Activated naive CD4-positive, alpha-beta T cell treated with anti-CD3 and anti-CD28 coated beads, Interleukin-2, amount 50 U/mL, for 72 hours (primary cell): ENCODE measurements at regions not wholly inside any gene's neighbourhood (a gene's known extent, or its start where the extent isn't known, plus 50 kb on each side); places are given as distances from the start of the nearest gene placed in this dataset.

Experiments
- ATAC-seq, 2 donors: fragments of 150-1000 bp; cut with Tn5 transposase; 2 replicates each; pipeline ENCODE4 v1.10.0; 2021; ENCODE audit warnings: mild to moderate bottlenecking in 2 of 2, moderate library complexity in 2 of 2
- DNase-seq, 2 donors: peaks; one replicate each; pipeline ENCODE4 v3.0.0; 2021 to 2022; ENCODE audit warnings: low spot score in 2 of 2
- H3K27ac Mint-ChIP-seq, 2 donors: one replicate each; pipeline ENCODE4 v1.8.0; 2022; ENCODE audit warnings: mild to moderate bottlenecking in 2 of 2, mixed read lengths in 2 of 2
- H3K36me3 Mint-ChIP-seq, 2 donors: one replicate each; pipeline ENCODE4 v1.8.0; 2022; ENCODE audit warnings: mixed read lengths in 2 of 2
- H3K9me3 Mint-ChIP-seq, 2 donors: one replicate each; pipeline ENCODE4 v1.8.0; 2022; ENCODE audit warnings: mixed read lengths in 2 of 2

DNA sequence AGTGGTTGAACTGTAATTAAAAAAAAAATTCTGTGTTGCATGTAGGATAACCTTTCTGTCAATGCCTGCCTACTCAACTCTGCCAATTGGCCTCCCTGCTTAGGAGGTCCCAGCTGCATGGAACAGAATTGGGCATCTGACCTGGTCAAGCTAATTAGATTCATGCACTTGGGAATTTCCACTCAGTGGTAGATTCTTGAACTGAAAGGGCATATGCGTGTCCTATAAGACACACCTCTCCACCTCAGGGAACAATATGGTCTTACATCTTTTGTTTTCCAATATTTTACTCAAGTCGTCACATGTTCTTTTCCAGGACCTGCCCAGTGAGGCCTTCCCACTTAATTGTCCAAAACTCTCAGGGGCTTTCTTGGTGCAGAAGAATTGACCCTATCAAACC, 68.1 kb upstream of the TLK1 start:
- ATAC-seq = no peak
- H3K36me3 Mint-ChIP-seq = no peaks in the 10 kb centered on the region
- no peaks in the 10 kb centered on the region for H3K9me3 Mint-ChIP-seq
- H3K27ac Mint-ChIP-seq = no peak overlapping the region
- DNase-seq = no peak

GRCh38 chr2:171227066-171227782, 66.5 kb upstream of the TLK1 start:
- Mint-ChIP-seq H3K36me3 (no peaks in the 10 kb centered on the region), H3K9me3 (no peaks in the 10 kb centered on the region), H3K27ac (no peak overlapping the region)
- ATAC-seq (peak in 1 of 2 donors; percentile 52), DNase-seq (no peak)

DNA sequence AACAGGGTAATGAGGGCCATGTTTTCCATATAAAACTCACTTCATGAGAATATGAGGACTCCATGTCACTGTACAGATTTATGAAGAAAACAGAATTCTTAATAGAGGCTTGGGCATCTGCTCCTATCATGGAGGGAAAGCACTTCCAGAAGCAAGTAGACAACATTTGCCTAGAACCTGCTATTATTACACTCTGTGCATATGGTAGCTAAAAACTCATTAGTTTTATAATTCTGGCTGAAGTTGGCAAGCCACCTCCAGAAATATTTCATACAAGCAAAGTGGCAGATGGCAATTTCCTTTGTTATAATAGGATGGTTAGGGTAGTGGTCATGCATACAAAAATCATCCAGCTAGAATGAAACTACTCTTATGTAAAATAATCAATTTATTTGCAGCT, 65.8 kb upstream of the TLK1 start:
- no peak for ATAC-seq
- Mint-ChIP-seq H3K9me3 (peaks cover 0 to 2% of the 10 kb centered on the region in 2 donors), H3K27ac (no peak overlapping the region), H3K36me3 (no peaks in the 10 kb centered on the region)
- DNase-seq = no peak

- DNase-seq (no peak), ATAC-seq (no peak)
These were observed 65.3 kb upstream of the TLK1 start for GRCh38 chr2:171225989-171226388.

GRCh38 chr2:171225302-171225980, 64.7 kb upstream of the TLK1 start:
- no peaks in the 10 kb centered on the region for H3K36me3 Mint-ChIP-seq
- DNase-seq = no peak
- peaks cover 0 to 4% of the 10 kb centered on the region in 2 donors for H3K9me3 Mint-ChIP-seq
- ATAC-seq = peak; percentile 61 to 71
- H3K27ac Mint-ChIP-seq = no peak overlapping the region

More at GRCh38 chr2:171225989-171226388, 65.3 kb upstream of the TLK1 start:
- peaks cover 0 to 4% of the 10 kb centered on the region in 2 donors for H3K9me3 Mint-ChIP-seq
- no peaks in the 10 kb centered on the region for H3K36me3 Mint-ChIP-seq
- no peak overlapping the region for H3K27ac Mint-ChIP-seq

DNA sequence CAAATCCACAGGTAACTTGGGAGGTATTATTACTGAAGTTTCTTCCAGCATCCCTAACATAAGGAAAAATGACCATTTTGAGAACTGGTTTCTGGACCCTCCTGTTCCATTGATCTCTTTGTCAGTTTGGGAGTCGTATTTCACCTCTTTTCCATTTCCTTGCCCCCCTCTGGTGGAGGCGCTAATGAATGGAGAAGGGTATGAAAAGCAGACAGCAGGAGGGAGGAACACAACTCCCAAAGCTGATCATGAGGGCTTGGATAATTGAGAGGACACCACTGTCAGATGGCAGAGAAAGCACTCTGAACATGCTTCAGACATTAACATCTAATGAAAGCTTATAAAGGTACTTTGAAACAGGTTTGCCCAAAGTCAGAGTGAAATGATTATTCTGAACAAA, 56.6 kb upstream of the TLK1 start:
- H3K9me3 Mint-ChIP-seq = peaks cover 7 to 15% of the 10 kb centered on the region in 2 donors
- DNase-seq (no peak), ATAC-seq (no peak)
- H3K36me3 Mint-ChIP-seq = peaks cover 5 to 9% of the 10 kb centered on the region in 2 donors
- H3K27ac Mint-ChIP-seq = no peak overlapping the region

DNA sequence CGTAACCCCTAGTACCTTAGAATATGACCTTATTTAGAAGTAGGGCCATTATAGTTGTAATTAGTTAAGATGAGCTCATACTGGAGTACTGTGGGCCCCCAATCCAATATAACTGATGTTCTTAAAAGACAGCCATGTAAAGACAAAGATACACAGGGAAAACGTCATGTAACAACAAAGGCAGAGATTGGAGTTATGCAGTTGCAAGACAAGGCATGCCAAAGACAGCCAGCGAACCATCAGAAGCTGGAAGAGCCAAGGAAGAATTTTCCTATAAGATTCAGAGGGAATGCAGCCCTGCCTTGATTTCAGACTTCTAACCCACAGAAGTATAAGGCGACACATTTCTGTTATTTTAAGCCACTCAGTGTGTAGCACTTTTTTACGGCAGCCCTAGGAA, 55.9 kb upstream of the TLK1 start:
- peaks cover 5 to 9% of the 10 kb centered on the region in 2 donors for H3K36me3 Mint-ChIP-seq
- DNase-seq = no peak
- no peak overlapping the region for H3K27ac Mint-ChIP-seq
- ATAC-seq = no peak
- H3K9me3 Mint-ChIP-seq = peaks cover 7 to 14% of the 10 kb centered on the region in 2 donors

- peaks cover 5% of the 10 kb centered on the region in 2 donors for H3K36me3 Mint-ChIP-seq
- peaks cover 4 to 8% of the 10 kb centered on the region in 2 donors for H3K9me3 Mint-ChIP-seq
- no peak overlapping the region for H3K27ac Mint-ChIP-seq
- ATAC-seq = no peak
- no peak for DNase-seq
These were observed 53.4 kb upstream of the TLK1 start for GRCh38 chr2:171214093-171214492.

DNA sequence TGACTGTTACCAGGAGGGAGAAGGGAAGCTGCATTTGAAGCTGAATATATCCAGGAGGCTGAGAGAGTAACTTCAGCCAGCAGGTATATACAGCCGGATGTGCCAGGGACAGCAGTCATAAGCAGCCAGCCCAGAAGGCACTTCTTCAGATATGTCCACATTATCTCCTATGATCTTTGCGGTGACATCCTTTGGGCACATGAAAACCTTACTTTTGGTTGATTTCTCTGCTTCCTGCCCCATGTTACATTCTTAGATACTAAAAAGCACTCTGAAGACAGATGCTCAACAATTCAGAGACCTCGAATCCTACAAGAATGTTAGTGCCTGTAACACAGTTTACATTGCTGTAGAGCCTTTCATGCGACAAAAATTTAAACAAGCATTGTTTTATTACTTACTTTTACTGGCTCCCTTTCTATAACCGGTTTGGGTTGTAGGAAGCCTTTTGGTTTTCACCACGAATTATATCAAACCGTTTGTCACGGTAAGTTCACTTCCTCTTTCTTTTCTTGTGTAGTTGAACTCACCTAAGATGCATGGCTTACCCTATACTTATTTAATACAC, 50.3 kb upstream of the TLK1 start:
- peak; percentile 82 to 97 for ATAC-seq
- H3K9me3 Mint-ChIP-seq = peaks cover 0 to 6% of the 10 kb centered on the region in 2 donors
- no peaks in the 10 kb centered on the region for H3K36me3 Mint-ChIP-seq
- peak overlapping the region; percentile 27 to 70 for H3K27ac Mint-ChIP-seq
- peak in 1 of 2 donors; percentile 17 for DNase-seq
